Stimulated activated CD8-positive, alpha-beta memory T cell treated with anti-CD3 and anti-CD28 coated beads, Interleukin-15, amount 100 ng/mL, for 48 hours (primary cell): ENCODE measurements at regions not wholly inside any gene's neighbourhood (a gene's known extent, or its start where the extent isn't known, plus 50 kb on each side); places are given as distances from the start of the nearest gene placed in this dataset.
"Not testable (repeated sequence)": the region's sequence is repeated elsewhere in the genome, so short reads cannot be mapped to it uniquely, and the experiment has no call there.

Source experiments
- DNase-seq, 2 donors: peaks; one replicate each; pipeline ENCODE4 v3.0.0-alpha.2; 2020; ENCODE audit warnings: low read depth in 2 of 2

GRCh38 chr1:14392161-14392858 is 206.2 kb upstream of the KAZN start:
- no peak for DNase-seq

GRCh38 chr1:14392859-14393365 is 205.6 kb upstream of the KAZN start:
- DNase-seq: no peak

- DNase-seq: no peak
Observed at GRCh38 chr1:14396100-14396499, 202.4 kb upstream of the KAZN start.

- no peak for DNase-seq
Observed at GRCh38 chr1:14403961-14404645, 194.4 kb upstream of the KAZN start.

GRCh38 chr1:14404862-14405301 is 193.6 kb upstream of the KAZN start:
- DNase-seq: no peak

- no peak for DNase-seq
Observed at GRCh38 chr1:14412235-14412634, 186.2 kb upstream of the KAZN start.

- DNase-seq: no peak
Observed at GRCh38 chr1:14413819-14414490, 184.5 kb upstream of the KAZN start.

GRCh38 chr1:14415396-14415795 is 183.1 kb upstream of the KAZN start:
- DNase-seq: no peak

- DNase-seq: not testable (repeated sequence)
Observed at GRCh38 chr1:14419778-14420218, 178.7 kb upstream of the KAZN start.

GRCh38 chr1:14420686-14421085 is 177.8 kb upstream of the KAZN start:
- DNase-seq: no peak

- DNase-seq: no peak
Observed at GRCh38 chr1:14421295-14421976, 177.0 kb upstream of the KAZN start.

- DNase-seq: no peak
Observed at GRCh38 chr1:14421977-14422609, 176.4 kb upstream of the KAZN start.

- no peak for DNase-seq
Observed at GRCh38 chr1:14424325-14425002, 174.0 kb upstream of the KAZN start.

- no peak for DNase-seq
Observed at GRCh38 chr1:14426854-14427253, 171.6 kb upstream of the KAZN start.

- DNase-seq: no peak
Observed at GRCh38 chr1:14429577-14429976, 168.9 kb upstream of the KAZN start.

- DNase-seq: not testable (repeated sequence)
Observed at GRCh38 chr1:14432728-14433127, 165.8 kb upstream of the KAZN start.

GRCh38 chr1:14435368-14436023 is 163.0 kb upstream of the KAZN start:
- no peak for DNase-seq

GRCh38 chr1:14437417-14437918 is 161.0 kb upstream of the KAZN start:
- DNase-seq: no peak

GRCh38 chr1:14438127-14438769 is 160.2 kb upstream of the KAZN start:
- DNase-seq: no peak

GRCh38 chr1:14439015-14439414 is 159.5 kb upstream of the KAZN start:
- DNase-seq: no peak
